SK-N-MC (cell line): ENCODE measurements at regions not wholly inside any gene's neighbourhood (a gene's known extent, or its start where the extent isn't known, plus 50 kb on each side); places are given as distances from the start of the nearest gene placed in this dataset.

ENCODE experiments used
- EZH2 ChIP-seq: fragments of 200-600 bp; sonication (generic); IDR thresholded peaks from one replicate; pipeline ENCODE4 v1.6.1; 2017; ENCODE audit warnings: antibody characterized with exemption
- POLR2AphosphoS5 ChIP-seq: IDR thresholded peaks from 2 replicates; pipeline ENCODE4 v1.6.1; 2012; ENCODE audit warnings: mild to moderate bottlenecking, low read depth, low read length, borderline replicate concordance

GRCh38 chr12:78447373-78447772 lies 417.2 kb upstream of the SYT1 start:
- TF ChIP-seq EZH2 = no peak
- no peak for TF ChIP-seq POLR2AphosphoS5
